ENCODE measurements at regions not wholly inside any gene's neighbourhood (a gene's known extent, or its start where the extent isn't known, plus 50 kb on each side); places are given as distances from the start of the nearest gene placed in this dataset.
A peak's percentile ranks its signal among the peaks of the same experiment; 100 is the strongest.

DNA sequence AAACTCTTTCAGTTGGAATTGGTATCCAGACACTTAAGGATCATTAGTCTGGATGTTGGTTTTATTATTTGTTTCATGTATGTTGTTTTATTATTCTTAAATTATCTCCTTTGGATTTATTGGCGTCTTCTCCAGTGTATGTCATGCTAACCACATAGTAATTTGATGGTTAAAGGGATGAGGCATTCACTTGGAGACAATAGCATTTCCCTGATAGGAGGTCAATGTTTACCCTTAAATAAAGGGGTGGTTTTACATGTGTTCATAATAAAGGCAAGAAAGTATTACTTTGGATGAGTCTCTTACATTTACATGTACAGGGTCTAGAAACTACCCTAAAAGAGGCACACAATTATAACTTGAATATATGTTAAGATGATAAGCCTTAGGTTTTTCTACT, 51.2 kb upstream of the RNF144B start:
- no peak for DNase-seq

DNA sequence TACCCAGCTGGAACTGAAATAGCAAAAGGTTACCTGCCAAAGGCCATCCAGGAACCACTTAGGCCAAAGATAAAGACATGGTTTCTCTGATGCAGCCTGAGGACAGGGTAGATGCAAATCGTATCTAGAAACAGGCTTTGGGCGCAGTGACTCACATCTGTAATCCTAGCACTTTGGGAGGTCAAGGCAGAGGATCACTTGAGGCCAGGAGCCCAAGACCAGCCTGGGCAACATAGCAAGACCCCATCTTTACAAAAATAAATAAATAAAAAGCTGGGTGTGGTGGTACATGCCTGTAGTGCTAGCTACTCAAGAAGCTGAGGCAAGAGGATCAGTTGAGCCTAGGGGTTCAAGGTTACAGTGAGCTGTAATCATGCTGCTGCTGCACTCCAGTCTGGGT, 52.9 kb upstream of the RNF144B start:
- no peak for DNase-seq

DNA sequence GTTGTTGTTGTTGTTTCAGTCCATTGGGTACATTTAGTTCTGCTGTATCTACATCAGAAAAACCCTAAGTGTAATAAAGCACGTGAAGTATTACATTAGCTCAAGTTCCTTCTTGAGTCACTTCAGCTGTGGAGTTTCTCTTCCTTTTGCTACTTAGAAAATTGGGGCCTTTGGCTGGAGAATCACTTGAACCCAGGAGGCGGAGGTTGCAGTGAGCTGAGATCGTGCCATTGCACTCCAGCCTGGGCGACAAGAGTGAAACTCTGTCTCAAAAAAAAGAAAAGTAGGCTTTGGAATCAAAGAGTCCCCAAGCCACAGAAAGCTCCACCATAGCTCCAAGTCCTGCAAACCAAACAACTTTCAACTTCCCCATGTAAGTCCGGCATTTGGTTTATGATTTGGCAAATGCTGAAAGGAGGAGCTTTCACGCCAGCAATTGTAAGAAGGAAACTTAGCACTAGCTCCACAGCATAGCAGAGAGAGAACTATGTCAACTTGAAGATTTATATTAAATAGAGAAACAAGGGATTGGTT, 56.5 kb upstream of the RNF144B start:
- DNase-seq: peak; percentile 24 to 45

DNA sequence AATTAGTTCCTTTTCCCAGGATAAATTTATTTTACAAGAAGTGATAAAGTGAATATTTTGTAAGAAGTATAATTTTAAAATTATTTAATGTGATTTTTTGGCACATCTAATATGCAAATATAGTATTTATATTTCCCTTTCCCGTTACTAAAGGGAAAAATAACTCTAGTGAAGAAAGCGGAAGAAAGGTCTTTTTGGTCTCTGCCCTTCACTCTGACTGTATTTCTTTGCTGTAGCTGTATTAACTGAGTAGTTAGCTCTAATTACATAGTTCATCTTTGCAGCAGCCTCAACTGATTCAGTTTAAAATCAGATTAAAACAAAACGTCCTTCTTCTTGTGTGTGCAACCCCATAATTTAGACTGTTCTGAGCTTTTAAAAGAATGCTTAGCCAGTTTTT, 57.4 kb upstream of the RNF144B start:
- DNase-seq: no peak

DNA sequence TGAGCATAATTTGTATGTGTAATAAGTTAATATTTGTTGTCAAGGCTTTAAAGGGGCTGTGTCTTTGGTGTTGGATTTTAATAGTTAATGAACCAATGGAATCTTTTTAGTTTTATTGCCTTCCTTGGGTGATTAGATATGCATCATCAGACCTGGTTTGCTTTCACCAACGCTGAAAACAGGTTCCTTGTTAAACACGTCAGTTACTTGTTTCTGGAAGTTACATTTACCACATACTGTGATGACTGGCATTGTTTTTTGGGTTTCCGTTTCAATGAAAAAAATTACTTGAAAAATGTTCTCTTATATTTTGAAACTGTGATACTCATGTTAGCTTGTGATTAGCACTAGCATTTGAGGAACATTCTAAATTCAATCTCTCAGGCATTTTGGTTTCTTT, 58.6 kb upstream of the RNF144B start:
- DNase-seq: no peak

DNA sequence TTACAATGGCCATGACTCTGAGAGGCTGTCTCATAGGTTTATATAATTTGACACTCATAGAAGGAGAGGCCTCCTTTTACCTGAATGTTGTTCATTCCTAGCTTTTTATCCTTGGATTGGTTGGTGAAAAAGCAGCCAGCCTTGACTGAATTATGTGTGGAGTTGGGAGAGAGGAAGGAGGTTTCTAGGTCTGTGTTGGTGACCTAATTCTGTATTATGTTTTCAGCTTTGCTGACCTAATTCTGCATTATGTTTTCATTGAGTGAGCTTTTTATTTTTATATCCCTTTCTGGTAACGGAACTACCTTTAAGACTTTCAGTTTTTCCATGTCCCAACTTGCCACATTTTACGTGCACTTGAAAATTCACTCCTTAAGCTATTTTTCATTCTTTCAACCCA, 59.1 kb upstream of the RNF144B start:
- no peak for DNase-seq

DNA sequence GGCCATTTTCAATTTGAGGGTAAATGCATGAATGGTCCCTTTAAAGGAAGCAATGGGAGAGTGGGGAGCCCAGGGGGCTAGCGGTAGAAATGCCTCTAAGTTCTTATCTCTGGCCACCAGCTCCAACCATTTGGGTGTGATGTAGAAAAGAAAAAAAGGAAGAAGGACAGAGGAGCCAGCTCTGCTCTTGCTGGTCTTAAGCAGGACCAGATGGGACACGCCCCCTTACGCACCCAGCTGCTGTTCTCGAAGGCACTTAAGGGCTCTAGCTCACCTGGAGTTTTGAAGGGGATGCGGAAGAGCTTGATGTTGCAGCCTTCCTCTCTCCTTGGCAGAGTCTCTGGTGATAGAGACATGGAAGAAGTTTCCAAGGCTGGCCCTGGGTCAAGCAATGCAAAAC, 59.5 kb upstream of the RNF144B start:
- no peak for DNase-seq

DNA sequence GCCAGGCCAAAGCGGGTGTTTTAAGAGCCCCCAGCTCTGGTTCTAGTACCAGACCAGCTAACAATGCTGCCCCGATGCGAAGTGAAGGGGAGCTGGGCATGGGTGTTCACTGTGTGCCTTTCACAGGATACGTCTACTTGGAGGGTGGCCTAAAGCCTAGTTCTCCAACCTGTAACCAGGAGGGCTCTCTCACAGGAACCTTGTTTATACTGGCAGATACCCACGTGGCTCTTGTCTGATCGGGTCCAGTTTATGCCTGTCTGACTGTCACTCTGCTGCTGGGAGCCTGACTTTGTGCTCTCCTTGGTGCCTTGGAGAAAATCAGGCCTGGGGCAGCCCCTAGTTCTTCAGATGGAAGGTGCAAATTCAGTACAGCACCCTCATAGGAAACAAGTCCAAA, 60.2 kb upstream of the RNF144B start:
- DNase-seq: no peak

DNA sequence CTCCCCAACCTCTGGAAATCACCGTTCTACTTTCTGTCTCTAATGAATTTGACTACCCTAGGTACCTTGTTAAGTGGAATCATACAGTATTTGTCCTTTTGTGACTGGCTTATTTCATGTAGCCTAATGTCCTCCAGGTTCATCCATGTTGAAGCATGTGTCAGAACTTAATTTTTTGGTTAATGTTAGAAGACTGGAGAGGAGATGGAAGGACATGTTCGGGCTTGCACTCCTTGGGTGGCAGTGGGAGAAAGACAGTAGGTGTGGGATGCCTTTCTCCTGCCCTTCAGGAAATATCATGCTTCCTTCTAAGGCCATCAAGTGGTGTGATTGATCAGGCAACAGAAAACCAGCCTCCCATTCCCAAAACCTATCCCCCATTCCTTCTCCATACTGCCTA, 61.1 kb upstream of the RNF144B start:
- no peak for DNase-seq

DNA sequence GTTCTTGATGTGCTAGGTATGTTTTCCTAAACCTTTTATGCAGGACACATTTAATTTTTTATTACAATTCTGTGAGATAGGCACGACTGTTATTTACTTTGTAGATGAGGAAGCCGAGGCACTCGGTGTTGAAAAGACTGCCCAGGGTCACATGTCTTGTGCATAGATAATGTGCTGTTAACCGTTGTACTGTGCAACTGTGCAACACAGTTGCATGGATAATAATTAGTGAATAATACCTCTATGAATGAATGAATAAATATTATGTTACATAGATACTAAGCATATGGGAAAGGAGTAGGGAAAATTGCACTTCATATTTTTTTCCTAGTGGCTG, 60.3 kb upstream of the DEK start:
- DNase-seq: no peak

DNA sequence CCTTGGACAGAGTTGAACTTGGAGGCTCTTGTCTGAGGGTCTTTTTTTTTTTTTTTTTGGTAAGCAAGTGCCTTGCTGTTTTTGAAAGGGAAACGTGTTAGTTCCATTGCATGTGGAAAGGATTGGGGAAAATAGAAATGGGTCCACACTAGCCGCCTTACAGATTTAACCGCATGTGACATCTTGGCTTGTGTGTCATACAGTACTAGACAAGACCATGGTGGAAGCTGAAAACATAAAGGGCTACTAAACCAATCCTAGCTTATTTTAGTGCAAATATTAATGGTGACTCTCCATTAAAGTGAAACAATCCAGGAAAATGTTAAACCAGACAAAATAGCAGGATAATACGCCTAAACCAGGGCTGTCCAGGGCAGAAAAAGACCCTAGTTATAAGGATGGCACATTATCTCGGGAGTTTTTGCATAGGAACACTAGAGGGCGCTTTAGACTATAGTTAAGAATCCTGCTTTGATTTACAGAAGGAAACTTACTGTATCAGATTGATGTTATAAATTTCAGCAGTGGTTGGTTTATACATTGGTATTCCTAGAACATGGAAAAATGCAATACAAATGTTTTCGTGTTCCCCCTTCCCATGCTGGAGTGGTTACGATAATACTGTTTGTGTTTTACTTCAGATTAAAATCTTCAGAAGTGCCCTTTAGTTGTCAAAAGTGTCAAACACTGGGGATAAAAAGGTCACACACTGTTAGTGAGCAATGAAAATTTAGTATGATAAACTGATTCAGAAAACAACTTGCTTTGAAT, 59.8 kb upstream of the DEK start:
- peak; percentile 75 to 81 for DNase-seq

DNA sequence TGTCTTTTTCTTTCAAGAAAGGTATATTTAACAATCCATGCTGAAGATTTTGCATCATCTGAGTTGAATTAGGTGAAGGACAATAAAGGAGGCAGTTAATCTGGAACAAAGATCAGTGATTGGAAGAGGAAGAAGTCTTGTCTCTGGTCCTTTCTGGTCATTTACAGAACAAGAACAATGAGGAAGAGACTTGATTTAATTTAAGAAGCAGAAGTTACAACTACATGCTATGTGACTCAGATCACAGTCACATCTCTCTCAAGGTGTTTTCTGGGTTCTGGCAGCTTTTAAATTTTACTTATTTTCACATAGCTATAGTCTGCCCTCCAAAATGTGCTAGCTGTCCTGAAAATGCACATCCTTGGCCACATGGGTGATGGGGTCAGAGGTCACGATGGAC, 53.5 kb upstream of the DEK start:
- DNase-seq: no peak

DNA sequence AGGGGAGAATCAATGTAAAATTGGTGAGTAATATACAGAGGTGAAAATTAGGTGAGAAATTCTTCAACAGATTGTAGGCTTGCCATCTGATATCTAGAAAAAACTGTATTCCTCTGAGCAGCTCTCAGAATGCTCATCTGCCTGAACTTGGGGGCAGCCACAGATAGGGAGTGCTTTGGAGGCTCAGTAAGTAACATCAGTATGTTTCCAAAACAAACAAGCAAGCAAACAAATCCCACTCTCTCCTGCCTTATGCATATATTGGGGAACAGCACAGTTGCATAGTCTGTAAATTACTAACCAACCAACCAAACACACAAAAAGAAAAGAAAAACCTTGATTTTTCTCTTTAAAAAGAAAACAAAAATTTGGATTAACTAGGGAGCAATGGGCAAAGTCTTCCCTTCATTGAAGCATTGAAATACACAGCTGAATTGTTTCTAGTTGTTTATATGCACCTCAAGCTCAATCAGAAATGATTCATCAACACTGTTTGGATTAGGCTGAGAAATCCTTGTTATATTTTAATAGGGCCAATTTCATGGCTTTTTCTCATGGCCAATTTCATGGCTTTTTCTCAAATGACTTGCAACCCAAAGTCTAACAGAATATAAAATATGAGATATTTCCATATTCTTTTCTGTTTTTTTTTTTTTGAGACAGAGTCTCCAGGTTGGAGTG, 50.1 kb upstream of the DEK start:
- no peak for DNase-seq
